ENCODE measurements at regions not wholly inside any gene's neighbourhood (a gene's known extent, or its start where the extent isn't known, plus 50 kb on each side); places are given as distances from the start of the nearest gene placed in this dataset.

GRCh38 chr2:121826036-121826435 is 70.6 kb downstream of the TSN start:
- Mint-ChIP-seq H3K9me3 (ENCODE audit: low read depth) (peaks cover 8% of the 10 kb centered on the region), H3K36me3 (ENCODE audit: insufficient read depth) (peaks cover 2% of the 10 kb centered on the region), H3K27ac (no peak overlapping the region), H3K4me1 (ENCODE audit: low read depth) (peaks cover 6% of the 10 kb centered on the region), H3K4me3 (ENCODE audit: low read depth) (no peak overlapping the region), H3K27me3 (peaks cover 9% of the 10 kb centered on the region)
- no peak for DNase-seq (ENCODE audit: low spot score, unreplicated experiment)
- no peak for TF ChIP-seq CTCF (IDR thresholded peaks at IDR 0.05; ENCODE audit: unreplicated experiment)

GRCh38 chr2:121828281-121828731 is 72.9 kb downstream of the TSN start:
- H3K27ac Mint-ChIP-seq, result no peak overlapping the region

GRCh38 chr2:121830809-121831208 is 75.4 kb downstream of the TSN start:
- Mint-ChIP-seq H3K9me3 (ENCODE audit: low read depth) (no peaks in the 10 kb centered on the region), H3K4me1 (ENCODE audit: low read depth) (no peaks in the 10 kb centered on the region), H3K27ac (no peak overlapping the region), H3K4me3 (ENCODE audit: low read depth) (no peak overlapping the region), H3K36me3 (ENCODE audit: insufficient read depth) (no peaks in the 10 kb centered on the region), H3K27me3 (peaks cover 4% of the 10 kb centered on the region)
- no peak for TF ChIP-seq CTCF (IDR thresholded peaks at IDR 0.05; ENCODE audit: unreplicated experiment)
- no peak for DNase-seq (ENCODE audit: low spot score, unreplicated experiment)

More at GRCh38 chr2:121828281-121828731, 72.9 kb downstream of the TSN start:
- Mint-ChIP-seq H3K9me3 (ENCODE audit: low read depth) (no peaks in the 10 kb centered on the region), H3K4me3 (ENCODE audit: low read depth) (no peak overlapping the region), H3K36me3 (ENCODE audit: insufficient read depth) (no peaks in the 10 kb centered on the region), H3K4me1 (ENCODE audit: low read depth) (peaks cover 6% of the 10 kb centered on the region), H3K27me3 (peaks cover 9% of the 10 kb centered on the region)
- no peak for DNase-seq (ENCODE audit: low spot score, unreplicated experiment)
- TF ChIP-seq CTCF (IDR thresholded peaks at IDR 0.05; ENCODE audit: unreplicated experiment), result no peak

- Mint-ChIP-seq H3K36me3 (ENCODE audit: insufficient read depth) (no peaks in the 10 kb centered on the region), H3K4me3 (ENCODE audit: low read depth) (no peak overlapping the region), H3K27me3 (peaks cover 6% of the 10 kb centered on the region), H3K9me3 (ENCODE audit: low read depth) (no peaks in the 10 kb centered on the region), H3K4me1 (ENCODE audit: low read depth) (no peaks in the 10 kb centered on the region), H3K27ac (no peak overlapping the region)
- no peak for DNase-seq (ENCODE audit: low spot score, unreplicated experiment)
- TF ChIP-seq CTCF (IDR thresholded peaks at IDR 0.05; ENCODE audit: unreplicated experiment), result no peak
Observed at GRCh38 chr2:121831841-121832240, 76.4 kb downstream of the TSN start.

- H3K4me1 Mint-ChIP-seq (ENCODE audit: low read depth), result no peaks in the 10 kb centered on the region
- H3K9me3 Mint-ChIP-seq (ENCODE audit: low read depth), result no peaks in the 10 kb centered on the region
- H3K4me3 Mint-ChIP-seq (ENCODE audit: low read depth), result no peak overlapping the region
- H3K36me3 Mint-ChIP-seq (ENCODE audit: insufficient read depth), result no peaks in the 10 kb centered on the region
- no peak for DNase-seq (ENCODE audit: low spot score, unreplicated experiment)
- no peak for TF ChIP-seq CTCF (IDR thresholded peaks at IDR 0.05; ENCODE audit: unreplicated experiment)
- H3K27me3 Mint-ChIP-seq, result peaks cover 8% of the 10 kb centered on the region
- H3K27ac Mint-ChIP-seq, result no peak overlapping the region
Observed at GRCh38 chr2:121832412-121833357, 77.2 kb downstream of the TSN start.
